CD4-positive, CD25-positive, alpha-beta regulatory T cell (primary cell): ENCODE measurements at regions not wholly inside any gene's neighbourhood (a gene's known extent, or its start where the extent isn't known, plus 50 kb on each side); places are given as distances from the start of the nearest gene placed in this dataset.

ENCODE experiments used
- ATAC-seq, 2 donors: fragments of 150-1000 bp; cut with Tn5 transposase; one replicate each; pipeline ENCODE4 v1.10.0; 2021; ENCODE audit warnings: low read depth in 2 of 2, moderate number of reproducible peaks in 2 of 2, moderate library complexity in 1 of 2
- DNase-seq, 3 donors: peaks; one replicate each; pipeline versions ENCODE4 v3.0.0 to v3.0.0-alpha.2; 2012 to 2022; ENCODE audit warnings: mixed read lengths in 1 of 3
- H3K27ac ChIP-seq: one replicate; pipeline ENCODE4 v1.7.0; 2013; ENCODE audit warnings: mild to moderate bottlenecking, low read length; ENCODE audit not compliant: insufficient read depth, poor library complexity, severe bottlenecking
- H3K27me3 ChIP-seq: one replicate; pipeline ENCODE4 v1.7.0; 2013; ENCODE audit warnings: low read length; ENCODE audit not compliant: control insufficient read depth, insufficient read depth
- H3K36me3 ChIP-seq: one replicate; pipeline ENCODE4 v1.7.0; 2013; ENCODE audit warnings: mild to moderate bottlenecking, low read length, moderate library complexity; ENCODE audit not compliant: control insufficient read depth, insufficient read depth
- H3K4me1 ChIP-seq: 2 replicates; pipeline ENCODE4 v1.7.0; 2013; ENCODE audit warnings: mild to moderate bottlenecking, low read length; ENCODE audit not compliant: insufficient read depth, control insufficient read depth, poor library complexity, severe bottlenecking
- H3K4me3 ChIP-seq: one replicate; pipeline ENCODE4 v1.7.0; 2013; ENCODE audit warnings: low read depth, mild to moderate bottlenecking, low read length, moderate library complexity
- H3K9me3 ChIP-seq, 2 experiments: 1 replicate in 1 of 2; 2 replicates in 1 of 2; pipeline ENCODE4 v1.7.0; 2013; ENCODE audit warnings: low read length in 2 of 2, mild to moderate bottlenecking in 1 of 2, moderate library complexity in 1 of 2; ENCODE audit not compliant: control insufficient read depth in 2 of 2
- H3K27ac Mint-ChIP-seq, 3 donors: one replicate each; pipeline ENCODE4 v1.8.0; 2020 to 2022; ENCODE audit warnings: mild to moderate bottlenecking in 3 of 3, mixed read lengths in 3 of 3, moderate library complexity in 2 of 3
- H3K27me3 Mint-ChIP-seq: one replicate; pipeline ENCODE4 v1.8.0; 2022; ENCODE audit warnings: mild to moderate bottlenecking, mixed read lengths
- H3K36me3 Mint-ChIP-seq: one replicate; pipeline ENCODE4 v1.8.0; 2020; ENCODE audit warnings: mixed read lengths
- H3K4me1 Mint-ChIP-seq, 4 donors: one replicate each; pipeline ENCODE4 v1.8.0; 2020 to 2022; ENCODE audit warnings: mixed read lengths in 4 of 4, mild to moderate bottlenecking in 1 of 4
- H3K4me3 Mint-ChIP-seq, 4 donors: one replicate each; pipeline ENCODE4 v1.8.0; 2020 to 2022; ENCODE audit warnings: mild to moderate bottlenecking in 4 of 4, mixed read lengths in 4 of 4, moderate library complexity in 3 of 4
- H3K9me3 Mint-ChIP-seq, 7 donors: one replicate each; pipeline ENCODE4 v1.8.0; 2020 to 2022; ENCODE audit warnings: mixed read lengths in 7 of 7, mild to moderate bottlenecking in 3 of 7, moderate library complexity in 2 of 7

- Histone ChIP-seq H3K27me3 (no peaks in the 10 kb centered on the region), H3K9me3 (no peaks in the 10 kb centered on the region), H3K4me3 (no peak overlapping the region), H3K36me3 (no peaks in the 10 kb centered on the region), H3K4me1 (no peaks in the 10 kb centered on the region), H3K27ac (no peak overlapping the region)
- H3K9me3 Mint-ChIP-seq = peaks cover 0 to 7% (median 0%) of the 10 kb centered on the region in 7 donors
- no peak overlapping the region for H3K27ac Mint-ChIP-seq
- ATAC-seq = no peak
- no peaks in the 10 kb centered on the region for H3K4me1 Mint-ChIP-seq
- H3K4me3 Mint-ChIP-seq = no peak overlapping the region
- no peaks in the 10 kb centered on the region for H3K27me3 Mint-ChIP-seq
- DNase-seq = no peak
- H3K36me3 Mint-ChIP-seq = no peaks in the 10 kb centered on the region
Observed at GRCh38 chr3:135368316-135368715, 573.3 kb downstream of the EPHB1 start.

DNA sequence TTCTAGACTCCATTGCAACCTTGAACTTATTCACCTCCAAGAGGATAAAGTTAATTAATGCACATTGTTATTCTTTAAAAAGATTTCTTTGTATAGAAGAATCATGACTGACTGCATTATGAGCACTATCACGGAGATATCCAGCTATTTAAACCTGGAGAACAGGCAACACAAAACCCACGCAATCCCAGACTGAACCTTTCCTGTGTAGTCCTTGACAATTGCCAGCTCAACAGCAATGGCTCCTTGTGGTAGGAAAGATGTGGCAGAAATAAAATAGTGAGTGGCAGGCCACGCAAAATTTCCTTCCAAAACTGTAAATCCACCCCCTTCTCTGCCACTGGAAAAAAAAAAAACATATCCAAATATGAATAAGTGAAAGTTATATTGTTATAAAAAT is 573.7 kb downstream of the EPHB1 start:
- Mint-ChIP-seq H3K4me1 (no peaks in the 10 kb centered on the region), H3K36me3 (no peaks in the 10 kb centered on the region), H3K9me3 (peaks cover 0 to 3% (median 0%) of the 10 kb centered on the region in 7 donors), H3K27me3 (no peaks in the 10 kb centered on the region), H3K4me3 (no peak overlapping the region), H3K27ac (no peak overlapping the region)
- no peak overlapping the region for H3K4me3 ChIP-seq
- H3K4me1 ChIP-seq = no peaks in the 10 kb centered on the region
- H3K36me3 ChIP-seq = no peaks in the 10 kb centered on the region
- no peak for ATAC-seq
- no peaks in the 10 kb centered on the region for H3K9me3 ChIP-seq
- H3K27ac ChIP-seq = no peak overlapping the region
- no peaks in the 10 kb centered on the region for H3K27me3 ChIP-seq
- no peak for DNase-seq

DNA sequence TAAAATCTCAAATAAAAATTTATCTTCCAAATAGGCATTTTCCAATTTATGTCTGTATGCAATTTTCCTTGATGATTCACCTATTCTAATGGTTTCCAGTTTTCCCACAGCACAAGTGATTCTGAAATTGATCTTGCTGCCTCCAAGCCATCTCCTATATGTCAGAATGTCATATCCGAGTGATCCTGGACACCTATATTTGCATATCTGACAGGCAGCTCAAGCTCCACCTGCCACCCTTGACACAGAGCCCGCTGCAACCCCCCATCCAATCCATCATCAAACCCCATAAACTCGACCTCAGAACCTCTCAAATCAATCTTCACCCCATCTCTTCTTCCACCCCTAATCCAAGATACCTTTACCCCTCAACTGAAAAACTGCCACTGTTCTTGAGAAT is 579.5 kb downstream of the EPHB1 start:
- Histone ChIP-seq H3K4me1 (no peaks in the 10 kb centered on the region), H3K36me3 (no peaks in the 10 kb centered on the region), H3K27me3 (no peaks in the 10 kb centered on the region), H3K4me3 (no peak overlapping the region), H3K9me3 (no peaks in the 10 kb centered on the region), H3K27ac (no peak overlapping the region)
- no peaks in the 10 kb centered on the region for H3K36me3 Mint-ChIP-seq
- peaks cover 0 to 9% (median 6%) of the 10 kb centered on the region in 7 donors for H3K9me3 Mint-ChIP-seq
- no peak overlapping the region for H3K27ac Mint-ChIP-seq
- no peak overlapping the region for H3K4me3 Mint-ChIP-seq
- ATAC-seq (no peak), DNase-seq (no peak)
- H3K4me1 Mint-ChIP-seq = no peaks in the 10 kb centered on the region
- no peaks in the 10 kb centered on the region for H3K27me3 Mint-ChIP-seq

- no peak for ATAC-seq
- H3K27ac ChIP-seq = no peak overlapping the region
- no peaks in the 10 kb centered on the region for H3K27me3 Mint-ChIP-seq
- H3K9me3 ChIP-seq = no peaks in the 10 kb centered on the region
- no peaks in the 10 kb centered on the region for H3K4me1 Mint-ChIP-seq
- H3K4me1 ChIP-seq = no peaks in the 10 kb centered on the region
- DNase-seq = no peak
- peaks cover 0 to 2% (median 1%) of the 10 kb centered on the region in 7 donors for H3K9me3 Mint-ChIP-seq
- H3K4me3 Mint-ChIP-seq = no peak overlapping the region
- no peak overlapping the region for H3K27ac Mint-ChIP-seq
- H3K4me3 ChIP-seq = no peak overlapping the region
- no peaks in the 10 kb centered on the region for H3K36me3 Mint-ChIP-seq
- no peaks in the 10 kb centered on the region for H3K27me3 ChIP-seq
- H3K36me3 ChIP-seq = no peaks in the 10 kb centered on the region
Observed at GRCh38 chr3:135382188-135382587, 583.3 kb upstream of the PPP2R3A start.

DNA sequence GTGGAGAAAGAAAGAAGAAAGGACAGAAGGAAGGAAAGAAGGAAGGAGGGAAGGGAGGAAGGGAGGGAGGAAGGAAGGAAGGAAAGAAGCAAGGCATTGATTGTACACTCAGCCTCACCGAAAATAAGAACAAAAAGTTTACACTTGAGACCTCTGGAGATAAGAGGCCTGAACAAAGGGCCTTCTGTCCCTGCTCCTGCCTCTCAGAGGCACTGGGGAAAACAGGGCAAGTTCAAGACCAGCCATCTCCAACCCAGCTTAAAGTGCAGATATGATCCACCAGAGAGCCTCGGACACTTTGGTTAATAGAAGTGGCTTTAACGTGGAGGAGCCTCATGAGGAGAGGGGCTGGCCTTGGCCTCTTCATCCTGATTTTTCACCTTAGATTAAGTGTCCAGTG is 582.9 kb upstream of the PPP2R3A start:
- Mint-ChIP-seq H3K27me3 (no peaks in the 10 kb centered on the region), H3K27ac (no peak overlapping the region), H3K4me3 (no peak overlapping the region), H3K36me3 (no peaks in the 10 kb centered on the region), H3K9me3 (peaks cover 0 to 2% (median 1%) of the 10 kb centered on the region in 7 donors), H3K4me1 (no peaks in the 10 kb centered on the region)
- Histone ChIP-seq H3K36me3 (no peaks in the 10 kb centered on the region), H3K27me3 (no peaks in the 10 kb centered on the region), H3K4me3 (no peak overlapping the region), H3K27ac (no peak overlapping the region), H3K4me1 (no peaks in the 10 kb centered on the region), H3K9me3 (no peaks in the 10 kb centered on the region)
- DNase-seq (no peak), ATAC-seq (no peak)

GRCh38 chr3:135383301-135383700 is 582.2 kb upstream of the PPP2R3A start:
- ATAC-seq (no peak), DNase-seq (no peak)
- Mint-ChIP-seq H3K36me3 (no peaks in the 10 kb centered on the region), H3K4me3 (no peak overlapping the region), H3K27ac (no peak overlapping the region), H3K4me1 (no peaks in the 10 kb centered on the region), H3K27me3 (no peaks in the 10 kb centered on the region), H3K9me3 (peaks cover 0 to 3% (median 1%) of the 10 kb centered on the region in 7 donors)
- H3K4me1 ChIP-seq = no peaks in the 10 kb centered on the region
- no peaks in the 10 kb centered on the region for H3K9me3 ChIP-seq
- no peak overlapping the region for H3K27ac ChIP-seq
- H3K4me3 ChIP-seq = no peak overlapping the region
- no peaks in the 10 kb centered on the region for H3K36me3 ChIP-seq
- no peaks in the 10 kb centered on the region for H3K27me3 ChIP-seq

GRCh38 chr3:135392151-135392550 is 573.4 kb upstream of the PPP2R3A start:
- Histone ChIP-seq H3K4me3 (no peak overlapping the region), H3K36me3 (no peaks in the 10 kb centered on the region), H3K4me1 (no peaks in the 10 kb centered on the region), H3K27ac (no peak overlapping the region), H3K27me3 (no peaks in the 10 kb centered on the region), H3K9me3 (peaks cover 0 to 5% of the 10 kb centered on the region in 2 experiments)
- Mint-ChIP-seq H3K4me3 (no peak overlapping the region), H3K9me3 (peaks cover 0 to 27% (median 11%) of the 10 kb centered on the region in 7 donors), H3K36me3 (no peaks in the 10 kb centered on the region), H3K27ac (no peak overlapping the region), H3K4me1 (no peaks in the 10 kb centered on the region), H3K27me3 (no peaks in the 10 kb centered on the region)
- ATAC-seq (no peak), DNase-seq (no peak)

GRCh38 chr3:135393159-135393558 is 572.4 kb upstream of the PPP2R3A start:
- Mint-ChIP-seq H3K9me3 (peaks cover 1 to 27% (median 8%) of the 10 kb centered on the region in 7 donors), H3K27ac (no peak overlapping the region), H3K4me1 (no peaks in the 10 kb centered on the region), H3K4me3 (no peak overlapping the region), H3K36me3 (no peaks in the 10 kb centered on the region), H3K27me3 (no peaks in the 10 kb centered on the region)
- Histone ChIP-seq H3K4me3 (no peak overlapping the region), H3K27ac (no peak overlapping the region), H3K4me1 (no peaks in the 10 kb centered on the region), H3K36me3 (no peaks in the 10 kb centered on the region), H3K9me3 (peaks cover 0 to 5% of the 10 kb centered on the region in 2 experiments), H3K27me3 (no peaks in the 10 kb centered on the region)
- DNase-seq (no peak), ATAC-seq (no peak)
